HUES48 (cell line): ENCODE measurements at regions not wholly inside any gene's neighbourhood (a gene's known extent, or its start where the extent isn't known, plus 50 kb on each side); places are given as distances from the start of the nearest gene placed in this dataset.

Source experiments
- H3K27ac ChIP-seq: one replicate; pipeline ENCODE4 v1.7.0; 2013; ENCODE audit warnings: low read depth, low read length, inconsistent platforms
- H3K27me3 ChIP-seq: 2 replicates; pipeline ENCODE4 v1.6.1; 2013; ENCODE audit warnings: mild to moderate bottlenecking, low read length; ENCODE audit not compliant: control insufficient read depth, insufficient read depth
- H3K36me3 ChIP-seq: 2 replicates; pipeline ENCODE4 v1.6.1; 2013; ENCODE audit warnings: low read length; ENCODE audit not compliant: control insufficient read depth, insufficient read depth
- H3K4me1 ChIP-seq: 2 replicates; pipeline ENCODE4 v1.6.1; 2013; ENCODE audit warnings: mild to moderate bottlenecking, low read length; ENCODE audit not compliant: control insufficient read depth, insufficient read depth
- H3K4me3 ChIP-seq: 2 replicates; pipeline ENCODE4 v1.5.1; 2013; ENCODE audit warnings: mild to moderate bottlenecking, low read depth, low read length
- H3K9ac ChIP-seq: 2 replicates; pipeline ENCODE4 v1.6.1; 2013; ENCODE audit warnings: mild to moderate bottlenecking, low read depth, low read length, moderate library complexity
- H3K9me3 ChIP-seq: 2 replicates; pipeline ENCODE4 v1.6.1; 2013; ENCODE audit warnings: low read length; ENCODE audit not compliant: control insufficient read depth, insufficient read depth

DNA sequence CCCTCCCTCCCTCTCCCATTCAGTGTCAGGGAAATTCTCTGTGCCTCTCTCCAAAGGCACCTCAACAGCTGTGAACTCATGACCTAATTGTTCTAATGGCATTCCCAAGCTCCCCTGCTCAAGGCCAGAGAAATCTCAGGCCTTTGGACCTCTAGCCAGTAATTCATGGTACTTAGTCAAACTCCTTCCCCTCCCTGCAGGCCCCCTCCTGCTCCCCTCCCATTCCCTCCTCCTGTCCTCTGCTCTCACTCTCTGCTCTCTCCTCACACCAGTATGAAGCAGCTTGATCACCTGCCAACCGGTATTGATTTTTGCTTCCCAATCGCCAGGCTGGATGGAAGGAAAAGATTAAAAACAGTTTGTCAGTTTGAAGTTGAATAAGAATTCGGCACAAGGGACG is 370.5 kb upstream of the PBX1 start:
- H3K4me3 ChIP-seq, result no peak overlapping the region
- no peaks in the 10 kb centered on the region for H3K36me3 ChIP-seq
- no peaks in the 10 kb centered on the region for H3K4me1 ChIP-seq
- H3K9me3 ChIP-seq, result no peaks in the 10 kb centered on the region
- no peak overlapping the region for H3K27ac ChIP-seq
- H3K27me3 ChIP-seq, result no peaks in the 10 kb centered on the region
- no peak overlapping the region for H3K9ac ChIP-seq

GRCh38 chr1:164191191-164191590 is 367.8 kb upstream of the PBX1 start:
- Histone ChIP-seq H3K4me3 (no peak overlapping the region), H3K36me3 (no peaks in the 10 kb centered on the region), H3K4me1 (no peaks in the 10 kb centered on the region), H3K9me3 (no peaks in the 10 kb centered on the region), H3K27me3 (no peaks in the 10 kb centered on the region), H3K9ac (no peak overlapping the region), H3K27ac (no peak overlapping the region)

GRCh38 chr1:164210211-164210739 is 348.7 kb upstream of the PBX1 start:
- H3K4me3 ChIP-seq, result no peak overlapping the region
- H3K9me3 ChIP-seq, result peaks cover under 1% of the 10 kb centered on the region
- no peak overlapping the region for H3K9ac ChIP-seq
- H3K36me3 ChIP-seq, result no peaks in the 10 kb centered on the region
- H3K27ac ChIP-seq, result no peak overlapping the region
- H3K4me1 ChIP-seq, result no peaks in the 10 kb centered on the region
- H3K27me3 ChIP-seq, result no peaks in the 10 kb centered on the region

DNA sequence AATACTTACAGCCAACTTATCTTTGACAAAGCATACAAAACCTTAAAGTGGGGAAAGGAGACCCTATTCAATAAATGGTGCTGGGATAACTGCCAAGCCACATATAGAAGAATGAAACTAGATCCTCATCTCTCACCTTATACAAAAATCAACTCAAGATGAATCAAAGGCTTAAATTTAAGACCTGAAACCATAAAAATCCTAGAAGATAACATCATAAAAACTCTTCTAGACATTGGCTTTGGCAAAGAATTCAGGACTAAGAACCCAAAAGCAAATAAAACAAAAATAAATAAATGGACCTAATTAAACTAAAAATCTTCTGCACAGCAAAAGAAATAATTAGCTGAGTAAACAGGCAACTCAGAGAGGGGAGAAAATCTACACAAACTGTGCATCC is 335.6 kb upstream of the PBX1 start:
- Histone ChIP-seq H3K36me3 (no peaks in the 10 kb centered on the region), H3K27ac (no peak overlapping the region), H3K4me1 (peaks cover 8% of the 10 kb centered on the region; the same call in 1 of the 2 replicates), H3K27me3 (no peaks in the 10 kb centered on the region), H3K4me3 (no peak overlapping the region), H3K9ac (no peak overlapping the region), H3K9me3 (no peaks in the 10 kb centered on the region)

DNA sequence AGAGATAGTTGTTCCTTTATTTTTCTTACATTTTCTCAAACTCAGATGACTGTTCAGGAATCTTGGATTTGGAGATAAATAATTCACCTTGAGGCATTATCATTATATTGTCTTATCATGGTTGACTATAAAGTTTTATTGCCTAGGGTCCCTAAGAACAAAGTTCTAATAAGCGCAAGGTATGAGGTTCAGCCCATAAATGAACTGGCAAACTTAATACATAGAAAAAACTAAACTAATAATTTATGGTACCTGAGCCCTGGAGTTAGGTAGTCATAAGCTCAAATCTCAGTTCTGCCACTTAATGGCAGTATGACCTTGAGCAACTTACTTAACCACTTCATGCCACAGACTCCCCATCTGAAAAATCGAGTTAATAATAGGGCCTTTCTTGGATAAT is 334.0 kb upstream of the PBX1 start:
- no peaks in the 10 kb centered on the region for H3K9me3 ChIP-seq
- no peak overlapping the region for H3K27ac ChIP-seq
- H3K4me1 ChIP-seq, result peaks cover 8% of the 10 kb centered on the region; the same call in 1 of the 2 replicates
- H3K4me3 ChIP-seq, result no peak overlapping the region
- H3K36me3 ChIP-seq, result no peaks in the 10 kb centered on the region
- no peak overlapping the region for H3K9ac ChIP-seq
- no peaks in the 10 kb centered on the region for H3K27me3 ChIP-seq

- Histone ChIP-seq H3K4me3 (no peak overlapping the region), H3K4me1 (peaks cover 8% of the 10 kb centered on the region; the same call in 1 of the 2 replicates), H3K27ac (no peak overlapping the region), H3K9ac (no peak overlapping the region), H3K27me3 (no peaks in the 10 kb centered on the region), H3K36me3 (no peaks in the 10 kb centered on the region), H3K9me3 (no peaks in the 10 kb centered on the region)
Observed at GRCh38 chr1:164226977-164227376, 332.0 kb upstream of the PBX1 start.

DNA sequence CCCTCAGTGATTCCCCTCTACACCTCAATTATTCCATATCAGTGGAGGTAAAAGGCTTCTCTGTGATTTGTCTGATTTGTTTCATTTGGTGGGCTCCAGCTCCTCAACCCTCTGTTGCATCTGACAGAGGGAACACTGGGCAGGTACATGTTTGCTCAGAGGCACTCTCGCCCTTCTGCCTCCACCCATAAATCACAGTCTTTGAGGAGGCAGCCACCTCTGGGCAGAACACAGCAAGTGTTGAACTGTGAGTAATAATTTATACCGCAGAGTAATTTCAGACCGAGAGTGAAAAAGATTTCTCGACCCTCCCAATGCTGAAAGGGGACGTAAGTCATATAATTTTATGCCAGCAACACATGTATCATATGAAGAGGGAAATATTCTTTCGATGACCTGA is 330.1 kb upstream of the PBX1 start:
- no peak overlapping the region for H3K4me3 ChIP-seq
- no peaks in the 10 kb centered on the region for H3K36me3 ChIP-seq
- peaks cover 8% of the 10 kb centered on the region; the same call in 1 of the 2 replicates for H3K4me1 ChIP-seq
- no peak overlapping the region for H3K9ac ChIP-seq
- H3K27me3 ChIP-seq, result no peaks in the 10 kb centered on the region
- H3K27ac ChIP-seq, result no peak overlapping the region
- H3K9me3 ChIP-seq, result no peaks in the 10 kb centered on the region

GRCh38 chr1:164233149-164233548 is 325.8 kb upstream of the PBX1 start:
- no peak overlapping the region for H3K27ac ChIP-seq
- no peaks in the 10 kb centered on the region; the same call in 1 of the 2 replicates for H3K9me3 ChIP-seq
- H3K36me3 ChIP-seq, result no peaks in the 10 kb centered on the region
- H3K9ac ChIP-seq, result no peak overlapping the region
- no peaks in the 10 kb centered on the region for H3K27me3 ChIP-seq
- H3K4me3 ChIP-seq, result no peak overlapping the region
- peaks cover under 1% of the 10 kb centered on the region; the same call in 1 of the 2 replicates for H3K4me1 ChIP-seq

GRCh38 chr1:164240081-164240480 is 318.9 kb upstream of the PBX1 start:
- Histone ChIP-seq H3K36me3 (no peaks in the 10 kb centered on the region), H3K9ac (no peak overlapping the region), H3K4me3 (no peak overlapping the region), H3K27ac (no peak overlapping the region), H3K27me3 (no peaks in the 10 kb centered on the region), H3K4me1 (no peaks in the 10 kb centered on the region), H3K9me3 (no peaks in the 10 kb centered on the region)

GRCh38 chr1:164250365-164250764 is 308.6 kb upstream of the PBX1 start:
- Histone ChIP-seq H3K9me3 (peaks cover 5% of the 10 kb centered on the region), H3K9ac (no peak overlapping the region), H3K4me3 (no peak overlapping the region), H3K27ac (no peak overlapping the region), H3K36me3 (no peaks in the 10 kb centered on the region), H3K27me3 (no peaks in the 10 kb centered on the region), H3K4me1 (no peaks in the 10 kb centered on the region)

DNA sequence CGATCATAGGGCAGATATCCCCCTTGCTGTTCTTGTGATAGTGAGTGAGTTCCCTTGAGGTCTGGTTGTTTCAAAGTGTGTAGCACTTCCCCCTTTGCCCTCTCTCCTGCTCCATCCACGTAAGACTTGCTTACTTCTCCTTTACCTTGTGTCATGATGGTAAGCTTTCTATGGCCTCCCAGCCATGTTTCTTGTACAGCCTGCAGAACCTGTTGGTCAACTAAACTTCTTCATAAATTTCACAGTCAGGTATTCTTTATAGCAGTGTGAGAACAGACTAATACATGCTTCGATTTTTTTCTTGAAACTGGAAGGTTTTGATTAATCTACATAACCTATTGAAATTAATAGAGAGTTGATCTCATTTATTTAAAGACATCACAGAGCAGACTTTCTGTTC is 302.5 kb upstream of the PBX1 start:
- H3K4me1 ChIP-seq, result no peaks in the 10 kb centered on the region
- no peaks in the 10 kb centered on the region for H3K36me3 ChIP-seq
- H3K27ac ChIP-seq, result no peak overlapping the region
- no peak overlapping the region for H3K9ac ChIP-seq
- no peak overlapping the region for H3K4me3 ChIP-seq
- no peaks in the 10 kb centered on the region for H3K27me3 ChIP-seq
- H3K9me3 ChIP-seq, result peaks cover 8% of the 10 kb centered on the region
